Osteoblast (primary cell): ENCODE measurements at regions not wholly inside any gene's neighbourhood (a gene's known extent, or its start where the extent isn't known, plus 50 kb on each side); places are given as distances from the start of the nearest gene placed in this dataset.

Experiments used
- DNase-seq: peaks from one replicate; pipeline ENCODE4 v3.0.0; 2011; ENCODE audit warnings: low spot score, mixed read lengths; ENCODE audit not compliant: insufficient read length; ENCODE audit errors: missing footprints
- H2AFZ ChIP-seq: 2 replicates; pipeline ENCODE4 v1.6.0; 2011; ENCODE audit warnings: mild to moderate bottlenecking, low read length
- H3K27ac ChIP-seq: 2 replicates; pipeline ENCODE4 v1.5.1; 2011; ENCODE audit warnings: mild to moderate bottlenecking, low read depth, low read length, moderate library complexity
- H3K27me3 ChIP-seq: 2 replicates; pipeline ENCODE4 v1.6.0; 2012; ENCODE audit warnings: mild to moderate bottlenecking, control low read depth, inconsistent platforms, low read length, moderate library complexity; ENCODE audit not compliant: insufficient read depth
- H3K36me3 ChIP-seq: 2 replicates; pipeline ENCODE4 v1.5.1; 2011; ENCODE audit warnings: mild to moderate bottlenecking, low read length, control low read depth, moderate library complexity; ENCODE audit not compliant: insufficient read depth
- H3K4me1 ChIP-seq: 2 replicates; pipeline ENCODE4 v1.5.1; 2011; ENCODE audit warnings: mild to moderate bottlenecking, low read length, control low read depth, moderate library complexity; ENCODE audit not compliant: insufficient read depth
- H3K4me2 ChIP-seq: 2 replicates; pipeline ENCODE4 v1.6.0; 2011; ENCODE audit warnings: mild to moderate bottlenecking, low read length; ENCODE audit not compliant: insufficient read depth
- H3K4me3 ChIP-seq: fragments of 200-600 bp; sonication (generic); 3 replicates; pipeline ENCODE4 v1.5.1; 2012; ENCODE audit warnings: mild to moderate bottlenecking, low read length, inconsistent platforms; ENCODE audit not compliant: insufficient read depth
- H3K79me2 ChIP-seq: 2 replicates; pipeline ENCODE4 v1.6.0; 2012; ENCODE audit warnings: mild to moderate bottlenecking, low read length, control low read depth, inconsistent platforms; ENCODE audit not compliant: insufficient read depth
- H3K9me3 ChIP-seq: 2 replicates; pipeline ENCODE4 v1.5.1; 2011; ENCODE audit warnings: low read depth, low read length, control low read depth
- H4K20me1 ChIP-seq: 2 replicates; pipeline ENCODE4 v1.6.0; 2012; ENCODE audit warnings: mild to moderate bottlenecking, low read length, control low read depth; ENCODE audit not compliant: insufficient read depth
- TF ChIP-seq, protein P1 (sequence below): IDR thresholded peaks from 2 replicates; pipeline ENCODE4 v1.5.1; 2011; ENCODE audit warnings: mild to moderate bottlenecking, low read depth, low read length, moderate library complexity; ENCODE audit errors: extremely low read depth

GRCh38 chrX:22462959-22463358, 190.2 kb downstream of the CBLL2 start:
- Histone ChIP-seq H3K9me3 (no peaks in the 10 kb centered on the region), H4K20me1 (no peaks in the 10 kb centered on the region), H3K4me1 (no peaks in the 10 kb centered on the region), H3K4me3 (no peak overlapping the region), H3K36me3 (no peaks in the 10 kb centered on the region), H3K27me3 (no peaks in the 10 kb centered on the region), H3K27ac (no peak overlapping the region), H3K4me2 (no peak overlapping the region), H2AFZ (no peak overlapping the region), H3K79me2 (no peaks in the 10 kb centered on the region)
- DNase-seq: no peak
- TF ChIP-seq, protein P1, sequence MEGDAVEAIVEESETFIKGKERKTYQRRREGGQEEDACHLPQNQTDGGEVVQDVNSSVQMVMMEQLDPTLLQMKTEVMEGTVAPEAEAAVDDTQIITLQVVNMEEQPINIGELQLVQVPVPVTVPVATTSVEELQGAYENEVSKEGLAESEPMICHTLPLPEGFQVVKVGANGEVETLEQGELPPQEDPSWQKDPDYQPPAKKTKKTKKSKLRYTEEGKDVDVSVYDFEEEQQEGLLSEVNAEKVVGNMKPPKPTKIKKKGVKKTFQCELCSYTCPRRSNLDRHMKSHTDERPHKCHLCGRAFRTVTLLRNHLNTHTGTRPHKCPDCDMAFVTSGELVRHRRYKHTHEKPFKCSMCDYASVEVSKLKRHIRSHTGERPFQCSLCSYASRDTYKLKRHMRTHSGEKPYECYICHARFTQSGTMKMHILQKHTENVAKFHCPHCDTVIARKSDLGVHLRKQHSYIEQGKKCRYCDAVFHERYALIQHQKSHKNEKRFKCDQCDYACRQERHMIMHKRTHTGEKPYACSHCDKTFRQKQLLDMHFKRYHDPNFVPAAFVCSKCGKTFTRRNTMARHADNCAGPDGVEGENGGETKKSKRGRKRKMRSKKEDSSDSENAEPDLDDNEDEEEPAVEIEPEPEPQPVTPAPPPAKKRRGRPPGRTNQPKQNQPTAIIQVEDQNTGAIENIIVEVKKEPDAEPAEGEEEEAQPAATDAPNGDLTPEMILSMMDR: no peak

DNA sequence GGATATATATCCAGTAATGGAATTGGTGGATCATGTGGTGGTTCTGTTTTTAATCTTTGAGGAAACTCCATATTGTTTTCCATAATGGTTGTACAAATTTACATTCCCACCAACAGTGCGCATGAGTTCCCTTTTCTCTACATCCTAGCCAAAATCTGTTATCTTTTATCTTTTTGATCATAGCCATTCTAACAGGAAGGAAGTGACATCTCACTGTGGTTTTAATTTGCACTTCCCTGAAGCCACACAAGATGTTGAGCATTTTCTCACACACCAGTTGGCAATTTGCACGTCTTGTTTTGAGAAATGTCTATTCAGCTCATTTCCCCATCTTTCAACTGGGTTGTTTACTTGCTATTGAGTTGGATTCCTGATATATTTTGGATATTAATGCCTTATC, 194.9 kb downstream of the CBLL2 start:
- no peak overlapping the region for H3K4me3 ChIP-seq
- H2AFZ ChIP-seq: no peak overlapping the region
- H4K20me1 ChIP-seq: no peaks in the 10 kb centered on the region
- TF ChIP-seq, protein P1: no peak
- DNase-seq: no peak
- H3K27me3 ChIP-seq: no peaks in the 10 kb centered on the region
- no peaks in the 10 kb centered on the region for H3K36me3 ChIP-seq
- peaks cover 2% of the 10 kb centered on the region for H3K9me3 ChIP-seq
- no peak overlapping the region for H3K27ac ChIP-seq
- no peaks in the 10 kb centered on the region for H3K79me2 ChIP-seq
- H3K4me2 ChIP-seq: no peak overlapping the region
- no peaks in the 10 kb centered on the region for H3K4me1 ChIP-seq

DNA sequence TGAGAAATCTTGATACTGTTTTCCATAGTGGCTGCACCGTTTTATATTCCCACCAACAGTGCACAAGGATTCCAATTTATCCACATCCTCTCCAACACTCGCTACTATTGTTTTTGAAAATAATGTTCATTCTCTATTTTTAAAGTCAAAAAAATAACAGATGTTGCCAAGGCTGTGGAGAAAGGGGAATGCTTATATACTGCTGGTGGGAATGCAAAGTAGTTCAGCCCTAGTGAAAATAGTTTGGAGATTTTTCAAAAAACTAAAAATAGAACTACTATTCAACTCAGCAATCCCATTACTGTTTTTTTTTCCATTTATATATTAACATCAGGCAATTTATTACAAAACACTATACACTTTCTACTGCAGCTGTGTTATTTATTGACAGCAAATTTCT, 208.7 kb downstream of the CBLL2 start:
- DNase-seq: no peak
- TF ChIP-seq, protein P1: no peak
- H3K79me2 ChIP-seq: no peaks in the 10 kb centered on the region

GRCh38 chrX:22486296-22486695, 213.6 kb downstream of the CBLL2 start:
- no peak for DNase-seq
- no peak overlapping the region for H3K27ac ChIP-seq
- no peaks in the 10 kb centered on the region for H3K4me1 ChIP-seq
- H2AFZ ChIP-seq: no peak overlapping the region
- no peaks in the 10 kb centered on the region for H3K79me2 ChIP-seq
- no peak overlapping the region for H3K4me2 ChIP-seq
- H3K4me3 ChIP-seq: no peak overlapping the region
- H3K27me3 ChIP-seq: no peaks in the 10 kb centered on the region
- no peaks in the 10 kb centered on the region for H3K9me3 ChIP-seq
- no peaks in the 10 kb centered on the region for H3K36me3 ChIP-seq
- TF ChIP-seq, protein P1: no peak
- no peaks in the 10 kb centered on the region for H4K20me1 ChIP-seq

More for the DNA sequence above, 208.7 kb downstream of the CBLL2 start:
- no peaks in the 10 kb centered on the region for H4K20me1 ChIP-seq
- no peaks in the 10 kb centered on the region for H3K27me3 ChIP-seq
- H2AFZ ChIP-seq: no peak overlapping the region
- H3K4me3 ChIP-seq: no peak overlapping the region
- H3K4me2 ChIP-seq: no peak overlapping the region
- no peaks in the 10 kb centered on the region for H3K4me1 ChIP-seq
- no peak overlapping the region for H3K27ac ChIP-seq
- no peaks in the 10 kb centered on the region for H3K36me3 ChIP-seq
- no peaks in the 10 kb centered on the region for H3K9me3 ChIP-seq
